Neuronal stem cell (in vitro differentiated cells): ENCODE measurements at regions not wholly inside any gene's neighbourhood (a gene's known extent, or its start where the extent isn't known, plus 50 kb on each side); places are given as distances from the start of the nearest gene placed in this dataset.
A peak's percentile ranks its signal among the peaks of the same experiment; 100 is the strongest.

Source experiments
- DNase-seq: peaks from one replicate; pipeline ENCODE4 v3.0.0-alpha.2; 2013; ENCODE audit warnings: low spot score
- H2AFZ ChIP-seq: one replicate; pipeline ENCODE4 v1.6.1; 2013; ENCODE audit warnings: mild to moderate bottlenecking, low read length, inconsistent platforms
- H2AK5ac ChIP-seq: 2 replicates; pipeline ENCODE4 v1.6.1; 2013; ENCODE audit warnings: low read depth, mild to moderate bottlenecking, inconsistent platforms, low read length, moderate library complexity, mixed read lengths
- H2BK120ac ChIP-seq: 2 replicates; pipeline ENCODE4 v1.6.1; 2013; ENCODE audit warnings: low read depth, mild to moderate bottlenecking, inconsistent platforms, low read length, moderate library complexity, mixed read lengths
- H2BK12ac ChIP-seq: one replicate; pipeline ENCODE4 v1.6.1; 2013; ENCODE audit warnings: low read length, inconsistent platforms
- H2BK15ac ChIP-seq: 2 replicates; pipeline ENCODE4 v1.6.1; 2013; ENCODE audit warnings: mild to moderate bottlenecking, low read length, inconsistent platforms, mixed read lengths
- H2BK5ac ChIP-seq: one replicate; pipeline ENCODE4 v1.6.1; 2013; ENCODE audit warnings: inconsistent platforms, mild to moderate bottlenecking, low read length, moderate library complexity
- H3K14ac ChIP-seq: one replicate; pipeline ENCODE4 v1.6.1; 2013; ENCODE audit warnings: low read length, inconsistent platforms
- H3K18ac ChIP-seq: 2 replicates; pipeline ENCODE4 v1.6.1; 2013; ENCODE audit warnings: low read length, inconsistent platforms
- H3K23ac ChIP-seq: 2 replicates; pipeline ENCODE4 v1.6.1; 2013; ENCODE audit warnings: low read depth, mild to moderate bottlenecking, mixed read lengths, low read length, inconsistent platforms; ENCODE audit not compliant: poor library complexity
- H3K27ac ChIP-seq: replicated peaks from 3 replicates; pipeline ENCODE4 v1.5.1; 2013; ENCODE audit warnings: low read length, inconsistent platforms
- H3K27me3 ChIP-seq, 3 experiments: 2 replicates each; pipeline ENCODE4 v1.6.1; 2013; ENCODE audit warnings: low read length in 3 of 3, mild to moderate bottlenecking in 2 of 3, inconsistent platforms in 1 of 3, low read depth in 1 of 3, mixed read lengths in 1 of 3, moderate library complexity in 1 of 3; ENCODE audit not compliant: control insufficient read depth in 3 of 3, insufficient read depth in 3 of 3
- H3K36me3 ChIP-seq, 2 donors: replicated peaks in 1 of 2; 2 replicates each; pipeline ENCODE4 v1.6.1; 2013; ENCODE audit warnings: low read length in 2 of 2; ENCODE audit not compliant: control insufficient read depth in 2 of 2, insufficient read depth in 2 of 2
- H3K4ac ChIP-seq: 2 replicates; pipeline ENCODE4 v1.6.1; 2013; ENCODE audit warnings: inconsistent platforms, mild to moderate bottlenecking, low read length, moderate library complexity
- H3K4me1 ChIP-seq, 2 donors: 1 replicate in 1 of 2; 2 replicates in 1 of 2; pipeline ENCODE4 v1.6.1; 2013; ENCODE audit warnings: low read length in 2 of 2, low read depth in 1 of 2; ENCODE audit not compliant: control insufficient read depth in 2 of 2, insufficient read depth in 1 of 2
- H3K4me2 ChIP-seq: one replicate; pipeline ENCODE4 v1.6.1; 2013; ENCODE audit warnings: mild to moderate bottlenecking, low read length, inconsistent platforms; ENCODE audit not compliant: insufficient read depth, poor library complexity, severe bottlenecking
- H3K4me3 ChIP-seq, 2 donors: 2 replicates each; pipeline ENCODE4 v1.5.1; 2013; ENCODE audit warnings: low read length in 2 of 2, mild to moderate bottlenecking in 2 of 2, inconsistent platforms in 1 of 2, moderate library complexity in 1 of 2
- H3K79me1 ChIP-seq: one replicate; pipeline ENCODE4 v1.6.1; 2013; ENCODE audit warnings: low read depth, mild to moderate bottlenecking, inconsistent platforms, low read length, moderate library complexity
- H3K9ac ChIP-seq: one replicate; pipeline ENCODE4 v1.6.1; 2013; ENCODE audit warnings: mild to moderate bottlenecking, low read depth, low read length, inconsistent platforms; ENCODE audit not compliant: poor library complexity
- H3K9me3 ChIP-seq, 2 donors: replicated peaks in 1 of 2; 2 replicates each; pipeline versions ENCODE3 to v1.6.1; 2013; ENCODE audit warnings: low read length in 2 of 2, mild to moderate bottlenecking in 2 of 2, inconsistent platforms in 1 of 2, low read depth in 1 of 2, mixed read lengths in 1 of 2, moderate library complexity in 1 of 2; ENCODE audit not compliant: control insufficient read depth in 2 of 2, insufficient read depth in 1 of 2
- H4K8ac ChIP-seq: one replicate; pipeline ENCODE4 v1.6.1; 2013; ENCODE audit warnings: low read depth, mild to moderate bottlenecking, inconsistent platforms, low read length, moderate library complexity
- H4K91ac ChIP-seq: one replicate; pipeline ENCODE4 v1.6.1; 2013; ENCODE audit warnings: low read length, low read depth, mild to moderate bottlenecking, inconsistent platforms; ENCODE audit not compliant: poor library complexity
- WGBS, 2 donors: extraction: QIAGEN DNeasy Blood & Tissue Kit; methylation state at CpG; one replicate each; pipeline ENCODE4 v1.1.7; 2013; ENCODE audit warnings: missing lambda C conversion rate in 2 of 2, mixed read lengths in 1 of 2; ENCODE audit not compliant: insufficient read length in 2 of 2, insufficient replicate concordance in 1 of 2; ENCODE audit errors: extremely low coverage in 2 of 2; 5-methylcytosine and 5-hydroxymethylcytosine counted together

- no peak overlapping the region for H3K9ac ChIP-seq
- no peak overlapping the region for H2BK120ac ChIP-seq
- DNase-seq, result peak; percentile 30
- no peak overlapping the region for H2BK5ac ChIP-seq
- no peak overlapping the region for H3K23ac ChIP-seq
- no peak overlapping the region for H2AK5ac ChIP-seq
- no peaks in the 10 kb centered on the region for H3K36me3 ChIP-seq
- H3K4me1 ChIP-seq, result no peaks in the 10 kb centered on the region
- no peak overlapping the region for H3K4me3 ChIP-seq
- no peak overlapping the region for H3K18ac ChIP-seq
- H3K79me1 ChIP-seq, result no peaks in the 10 kb centered on the region
- no peak overlapping the region for H3K4me2 ChIP-seq
- H4K8ac ChIP-seq, result no peak overlapping the region
- H3K14ac ChIP-seq, result no peak overlapping the region
- H3K27me3 ChIP-seq, result no peaks in the 10 kb centered on the region
- WGBS, 2 donors, result no CpG with 5 or more reads among the region's 2 CpGs
- peaks cover 0 to 1% of the 10 kb centered on the region in 2 donors for H3K9me3 ChIP-seq
- no peak overlapping the region for H4K91ac ChIP-seq
- no peak overlapping the region for H3K27ac ChIP-seq
- no peak overlapping the region for H2AFZ ChIP-seq
- H2BK12ac ChIP-seq, result no peak overlapping the region
- H3K4ac ChIP-seq, result no peak overlapping the region
- no peak overlapping the region for H2BK15ac ChIP-seq
Measured at GRCh38 chr14:54010981-54011380, 54.4 kb upstream of the BMP4 start.

GRCh38 chr14:54023027-54023426 lies 66.4 kb upstream of the BMP4 start:
- Histone ChIP-seq H3K4me3 (no peak overlapping the region), H3K27me3 (no peaks in the 10 kb centered on the region), H2AFZ (no peak overlapping the region), H3K79me1 (no peaks in the 10 kb centered on the region), H3K9ac (no peak overlapping the region), H4K8ac (no peak overlapping the region), H3K4me1 (no peaks in the 10 kb centered on the region), H2BK5ac (no peak overlapping the region), H3K36me3 (no peaks in the 10 kb centered on the region), H3K14ac (no peak overlapping the region), H3K27ac (no peak overlapping the region), H2BK120ac (no peak overlapping the region), H2BK12ac (no peak overlapping the region), H3K18ac (no peak overlapping the region), H3K4me2 (no peak overlapping the region), H3K23ac (no peak overlapping the region), H2BK15ac (no peak overlapping the region), H4K91ac (no peak overlapping the region), H3K9me3 (no peaks in the 10 kb centered on the region), H2AK5ac (no peak overlapping the region), H3K4ac (no peak overlapping the region)
- no CpG with 5 or more reads among the region's 2 CpGs for WGBS, 2 donors
- no peak for DNase-seq

- Histone ChIP-seq H3K27me3 (no peaks in the 10 kb centered on the region), H3K4me3 (no peak overlapping the region), H2AK5ac (no peak overlapping the region), H2BK5ac (no peak overlapping the region), H4K8ac (no peak overlapping the region), H3K23ac (no peak overlapping the region), H3K79me1 (no peaks in the 10 kb centered on the region), H3K9ac (no peak overlapping the region), H2BK12ac (no peak overlapping the region), H2BK120ac (no peak overlapping the region), H3K18ac (no peak overlapping the region), H3K14ac (no peak overlapping the region), H3K4me2 (no peak overlapping the region), H3K36me3 (no peaks in the 10 kb centered on the region), H2BK15ac (no peak overlapping the region), H3K4me1 (no peaks in the 10 kb centered on the region), H2AFZ (no peak overlapping the region), H3K4ac (no peak overlapping the region), H4K91ac (no peak overlapping the region), H3K27ac (no peak overlapping the region), H3K9me3 (no peaks in the 10 kb centered on the region)
- no CpG with 5 or more reads among the region's 1 CpG for WGBS, 2 donors
- DNase-seq, result no peak
Measured at GRCh38 chr14:54025661-54026060, 69.0 kb upstream of the BMP4 start.

- no peak overlapping the region for H2AFZ ChIP-seq
- no peak for DNase-seq
- H4K8ac ChIP-seq, result no peak overlapping the region
Measured at GRCh38 chr14:54026671-54027070, 70.0 kb upstream of the BMP4 start.

More at GRCh38 chr14:54026671-54027070, 70.0 kb upstream of the BMP4 start:
- Histone ChIP-seq H3K4me3 (no peak overlapping the region), H3K79me1 (no peaks in the 10 kb centered on the region), H3K4ac (no peak overlapping the region), H3K4me2 (no peak overlapping the region), H2BK12ac (no peak overlapping the region), H3K23ac (no peak overlapping the region), H3K9ac (no peak overlapping the region), H3K27me3 (no peaks in the 10 kb centered on the region), H2BK120ac (no peak overlapping the region), H3K18ac (no peak overlapping the region), H3K14ac (no peak overlapping the region), H3K36me3 (no peaks in the 10 kb centered on the region), H2BK5ac (no peak overlapping the region), H2BK15ac (no peak overlapping the region), H3K4me1 (no peaks in the 10 kb centered on the region), H2AK5ac (no peak overlapping the region), H3K9me3 (no peaks in the 10 kb centered on the region), H4K91ac (no peak overlapping the region), H3K27ac (no peak overlapping the region)
- WGBS, 2 donors, result no CpG with 5 or more reads among the region's 2 CpGs
